ENCODE measurements at regions not wholly inside any gene's neighbourhood (a gene's known extent, or its start where the extent isn't known, plus 50 kb on each side); places are given as distances from the start of the nearest gene placed in this dataset.

- no peak for TF ChIP-seq CTCF (IDR thresholded peaks at IDR 0.05)
- TF ChIP-seq EP300 (IDR thresholded peaks at IDR 0.05) = no peak
- TF ChIP-seq POLR2A (IDR thresholded peaks at IDR 0.05; ENCODE audit: low read depth) = no peak
- TF ChIP-seq POLR2AphosphoS5 (IDR thresholded peaks at IDR 0.05) = no peak
Observed at GRCh38 chr2:167825664-167826063, 421.7 kb downstream of the STK39 start.

All from esophagus muscularis mucosa (tissue), 4 donors.